Epithelial cell of esophagus (primary cell): ENCODE measurements at regions not wholly inside any gene's neighbourhood (a gene's known extent, or its start where the extent isn't known, plus 50 kb on each side); places are given as distances from the start of the nearest gene placed in this dataset.

Experiments used
- DNase-seq: peaks from one replicate; pipeline ENCODE4 v3.0.0; 2010; ENCODE audit warnings: low read depth
- H3K4me3 ChIP-seq: 2 replicates; pipeline ENCODE4 v1.5.1; 2011; ENCODE audit warnings: mild to moderate bottlenecking, low read length, control low read depth
- TF ChIP-seq, protein P1 (sequence below): IDR thresholded peaks from 2 replicates; pipeline ENCODE4 v1.5.1; 2011; ENCODE audit warnings: low read depth, mild to moderate bottlenecking, low read length, control low read depth, inconsistent platforms; ENCODE audit not compliant: insufficient read depth; ENCODE audit errors: missing control alignments

DNA sequence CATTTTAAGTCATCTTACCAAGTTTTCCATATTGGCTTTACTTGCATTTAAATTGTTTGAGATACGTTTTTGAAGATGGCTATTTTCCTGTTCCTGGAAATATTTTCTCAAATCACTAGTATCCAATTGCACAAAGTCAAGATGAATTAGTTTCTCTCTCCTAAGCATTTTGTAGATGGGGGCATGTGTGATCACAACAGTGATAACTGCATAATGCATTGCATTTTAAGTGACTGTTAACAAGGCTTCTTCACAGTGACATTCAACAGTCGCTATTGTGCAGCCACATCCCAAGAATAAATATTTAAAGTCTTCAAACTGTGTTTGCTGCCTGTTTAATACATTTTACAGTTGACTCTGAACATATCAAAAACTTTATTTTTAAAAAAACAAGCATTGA, 694.2 kb upstream of the CDH7 start:
- TF ChIP-seq, protein P1, sequence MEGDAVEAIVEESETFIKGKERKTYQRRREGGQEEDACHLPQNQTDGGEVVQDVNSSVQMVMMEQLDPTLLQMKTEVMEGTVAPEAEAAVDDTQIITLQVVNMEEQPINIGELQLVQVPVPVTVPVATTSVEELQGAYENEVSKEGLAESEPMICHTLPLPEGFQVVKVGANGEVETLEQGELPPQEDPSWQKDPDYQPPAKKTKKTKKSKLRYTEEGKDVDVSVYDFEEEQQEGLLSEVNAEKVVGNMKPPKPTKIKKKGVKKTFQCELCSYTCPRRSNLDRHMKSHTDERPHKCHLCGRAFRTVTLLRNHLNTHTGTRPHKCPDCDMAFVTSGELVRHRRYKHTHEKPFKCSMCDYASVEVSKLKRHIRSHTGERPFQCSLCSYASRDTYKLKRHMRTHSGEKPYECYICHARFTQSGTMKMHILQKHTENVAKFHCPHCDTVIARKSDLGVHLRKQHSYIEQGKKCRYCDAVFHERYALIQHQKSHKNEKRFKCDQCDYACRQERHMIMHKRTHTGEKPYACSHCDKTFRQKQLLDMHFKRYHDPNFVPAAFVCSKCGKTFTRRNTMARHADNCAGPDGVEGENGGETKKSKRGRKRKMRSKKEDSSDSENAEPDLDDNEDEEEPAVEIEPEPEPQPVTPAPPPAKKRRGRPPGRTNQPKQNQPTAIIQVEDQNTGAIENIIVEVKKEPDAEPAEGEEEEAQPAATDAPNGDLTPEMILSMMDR: no peak
- H3K4me3 ChIP-seq: no peak overlapping the region
- no peak for DNase-seq

DNA sequence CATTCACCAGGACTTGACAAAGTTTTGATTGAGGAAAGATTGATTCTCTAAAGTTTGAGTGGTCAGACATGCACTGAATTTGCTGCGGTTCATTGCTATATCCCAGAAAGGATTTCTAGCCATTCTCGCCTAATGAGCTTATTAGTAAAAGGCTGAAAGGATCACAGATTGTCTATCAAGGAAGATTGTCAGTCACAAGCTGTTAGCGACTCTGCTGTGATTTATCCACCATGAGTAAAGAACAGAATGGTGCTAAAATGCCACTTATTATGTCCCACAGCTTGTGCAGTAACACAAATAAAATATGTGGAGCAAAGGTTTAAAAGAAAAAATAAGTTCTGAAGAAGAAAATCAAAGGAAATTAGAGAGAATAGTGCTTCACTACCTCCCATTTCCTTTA, 701.2 kb upstream of the CDH7 start:
- DNase-seq: no peak
- TF ChIP-seq, protein P1: no peak
- H3K4me3 ChIP-seq: no peak overlapping the region

DNA sequence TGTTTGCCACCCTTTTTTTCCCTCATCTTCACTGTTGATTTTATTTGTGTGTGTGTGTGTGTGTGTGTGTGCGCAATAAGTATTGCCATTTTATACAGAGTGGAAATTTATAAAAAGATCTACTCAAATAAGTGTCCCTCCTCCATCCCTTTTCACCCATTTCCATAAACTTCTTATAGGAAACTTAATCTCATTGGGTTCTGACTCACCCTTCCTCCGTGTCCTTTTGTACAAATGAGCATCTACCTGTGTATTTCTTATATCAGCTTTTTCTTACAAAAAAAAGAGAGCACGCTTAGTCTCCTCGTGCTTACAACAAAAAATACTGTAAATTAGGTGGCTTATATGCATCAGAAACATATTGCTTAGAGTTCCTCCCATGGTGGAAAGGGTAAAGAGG, 711.2 kb upstream of the CDH7 start:
- DNase-seq: no peak
- no peak overlapping the region for H3K4me3 ChIP-seq
- TF ChIP-seq, protein P1: no peak

DNA sequence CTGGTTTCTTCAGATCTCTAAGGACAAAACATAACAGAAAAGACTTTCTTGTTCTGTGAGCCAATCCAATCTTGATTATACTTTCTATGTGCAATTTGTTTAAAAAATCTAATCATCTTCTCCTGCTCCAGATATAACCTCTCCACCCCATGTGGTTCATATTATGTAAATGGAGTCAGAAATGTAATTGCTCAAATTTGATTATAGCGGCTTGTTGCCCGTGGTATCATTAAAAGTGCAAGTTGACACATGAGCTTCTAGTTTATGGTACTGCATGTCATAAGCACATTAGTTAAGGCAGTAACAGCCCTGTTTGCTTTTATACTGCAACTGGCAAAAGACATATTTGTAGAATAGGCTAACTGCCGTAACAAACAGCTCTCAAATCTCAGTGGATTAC, 715.1 kb upstream of the CDH7 start:
- DNase-seq: no peak
- no peak overlapping the region for H3K4me3 ChIP-seq
- TF ChIP-seq, protein P1: no peak

DNA sequence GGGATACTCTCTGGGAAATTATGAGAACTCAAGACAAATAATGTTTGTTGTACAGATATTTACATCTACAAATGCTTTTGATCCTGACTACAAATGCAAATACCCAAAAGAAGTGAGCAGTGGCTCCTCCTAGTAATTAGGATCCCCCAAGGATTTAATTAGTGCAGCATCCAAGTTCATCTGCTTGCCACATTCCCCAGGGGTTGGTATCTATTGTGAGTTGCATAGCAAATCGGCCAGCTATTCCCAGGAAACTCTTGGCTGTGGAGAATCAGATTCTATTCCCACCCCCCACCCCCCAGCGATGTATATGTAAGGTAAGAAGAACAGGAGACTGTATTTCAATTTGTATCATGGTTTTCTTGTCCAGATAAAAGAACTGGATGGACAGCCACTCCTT, 725.1 kb upstream of the CDH7 start:
- H3K4me3 ChIP-seq: no peak overlapping the region
- TF ChIP-seq, protein P1: no peak
- DNase-seq: no peak

DNA sequence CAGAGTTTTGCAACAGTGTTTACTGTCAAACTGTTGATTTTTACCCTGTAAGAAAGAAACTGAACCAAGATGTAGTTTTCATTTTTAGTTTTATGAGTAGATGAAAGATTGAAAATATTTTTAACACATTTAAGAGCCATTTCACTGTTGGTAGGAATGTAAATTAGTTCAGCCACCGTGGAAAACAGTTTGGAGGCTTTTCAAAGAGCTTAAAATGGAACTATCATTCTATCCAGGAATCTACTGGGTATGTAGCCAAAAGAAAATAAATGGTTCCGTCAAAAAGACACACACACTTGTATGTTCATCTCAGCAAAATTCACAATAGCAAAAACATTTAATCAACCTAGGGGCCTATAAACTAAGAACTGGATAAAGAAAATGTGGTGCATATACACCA, 729.8 kb upstream of the CDH7 start:
- DNase-seq: no peak
- TF ChIP-seq, protein P1: no peak
- no peak overlapping the region for H3K4me3 ChIP-seq

DNA sequence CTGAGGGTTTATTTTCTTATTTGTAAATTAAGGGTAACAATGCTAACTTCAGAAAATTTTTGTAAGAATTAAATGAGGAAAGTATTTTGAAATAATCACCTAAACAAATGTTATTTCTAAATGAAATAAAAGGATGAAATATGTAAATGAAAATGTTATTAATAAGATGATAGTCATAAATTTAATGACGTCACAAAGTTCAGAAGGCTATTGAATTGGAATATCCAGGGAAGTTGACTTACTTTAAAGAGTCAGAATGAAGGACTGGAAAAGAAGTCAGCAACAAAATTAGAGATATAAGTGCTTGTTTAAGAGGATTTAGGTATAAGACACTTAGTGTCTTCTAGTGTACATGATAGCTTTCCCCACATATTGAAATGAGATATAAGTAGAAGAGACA, 732.6 kb upstream of the CDH7 start:
- H3K4me3 ChIP-seq: no peak overlapping the region
- TF ChIP-seq, protein P1: no peak
- DNase-seq: no peak
